Esophagus muscularis mucosa (tissue), 2 donors: ENCODE measurements at regions not wholly inside any gene's neighbourhood (a gene's known extent, or its start where the extent isn't known, plus 50 kb on each side); places are given as distances from the start of the nearest gene placed in this dataset.

ENCODE experiments used
- EP300 ChIP-seq: sonication (generic); formaldehyde crosslinking; IDR thresholded peaks from one replicate; pipeline ENCODE4 v1.6.1; 2017; ENCODE audit warnings: antibody characterized with exemption
- POLR2A ChIP-seq: fragments of 450-650 bp; IDR thresholded peaks from one replicate; pipeline ENCODE4 v1.6.1; 2017; ENCODE audit warnings: antibody characterized with exemption, moderate library complexity, mild to moderate bottlenecking, low read depth

DNA sequence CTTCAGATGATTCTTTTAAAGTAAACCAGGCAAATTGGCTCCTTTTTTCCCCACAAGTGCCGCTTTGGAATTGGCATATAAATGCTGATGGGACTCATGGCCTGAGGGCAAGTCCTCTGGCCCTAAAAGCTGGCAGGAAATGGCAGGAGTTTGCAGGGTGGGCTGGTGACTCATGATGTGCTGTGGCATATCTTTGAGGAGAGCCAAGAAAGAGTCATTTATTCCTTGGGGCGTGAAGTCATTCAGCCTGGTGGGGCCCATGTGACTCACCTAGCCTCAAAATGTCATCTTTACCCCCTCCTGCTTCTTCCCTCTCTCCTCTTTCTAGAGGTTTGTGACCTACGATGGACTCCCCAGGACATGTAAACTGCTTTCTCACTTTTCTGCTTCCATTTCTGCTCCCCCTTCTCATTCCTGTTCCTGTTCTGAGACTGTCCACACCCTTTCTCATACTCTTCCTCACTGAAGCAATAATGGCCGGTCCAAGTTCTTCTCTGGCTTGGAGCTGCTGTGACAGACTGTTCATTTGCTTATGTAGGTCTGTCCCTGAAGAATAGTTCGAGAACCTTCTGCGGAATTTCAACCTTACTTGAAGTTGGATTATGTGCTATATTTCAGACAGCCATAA is 326.1 kb downstream of the SATB1 start:
- TF ChIP-seq EP300 (no peak), POLR2A (no peak)
